SIG-M5 treated with dmso at 0.1 percent for 504 hours (cell line): ENCODE measurements at regions not wholly inside any gene's neighbourhood (a gene's known extent, or its start where the extent isn't known, plus 50 kb on each side); places are given as distances from the start of the nearest gene placed in this dataset.
A peak's percentile ranks its signal among the peaks of the same experiment; 100 is the strongest.
"Not testable (repeated sequence)": the region's sequence is repeated elsewhere in the genome, so short reads cannot be mapped to it uniquely, and the experiment has no call there.

ENCODE experiments used
- DNase-seq: peaks from one replicate; lab custom pipeline; 2025; ENCODE audit not compliant: unreplicated experiment; lab: John Stamatoyannopoulos, UW

DNA sequence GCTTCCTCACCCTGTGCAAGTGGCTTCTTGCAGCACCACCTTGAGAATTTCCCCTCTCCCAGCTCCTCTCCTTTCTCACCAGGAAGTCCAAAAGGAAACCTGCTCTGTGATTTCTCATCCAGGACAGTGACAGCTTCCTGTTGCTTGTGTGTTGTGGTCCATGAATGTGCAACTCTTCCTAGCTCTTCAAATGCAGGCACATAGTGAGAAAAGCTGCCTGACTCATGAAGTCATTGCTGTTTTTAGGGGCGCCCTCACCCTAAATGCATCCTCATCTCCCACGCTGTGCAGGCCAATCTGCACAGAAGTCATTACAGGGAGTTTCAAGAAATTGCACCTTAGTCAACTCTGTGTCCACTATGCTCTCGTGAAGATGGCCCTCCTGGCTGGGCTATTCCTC lies 112.9 kb upstream of the IGLL5 start:
- DNase-seq, result not testable (repeated sequence)

DNA sequence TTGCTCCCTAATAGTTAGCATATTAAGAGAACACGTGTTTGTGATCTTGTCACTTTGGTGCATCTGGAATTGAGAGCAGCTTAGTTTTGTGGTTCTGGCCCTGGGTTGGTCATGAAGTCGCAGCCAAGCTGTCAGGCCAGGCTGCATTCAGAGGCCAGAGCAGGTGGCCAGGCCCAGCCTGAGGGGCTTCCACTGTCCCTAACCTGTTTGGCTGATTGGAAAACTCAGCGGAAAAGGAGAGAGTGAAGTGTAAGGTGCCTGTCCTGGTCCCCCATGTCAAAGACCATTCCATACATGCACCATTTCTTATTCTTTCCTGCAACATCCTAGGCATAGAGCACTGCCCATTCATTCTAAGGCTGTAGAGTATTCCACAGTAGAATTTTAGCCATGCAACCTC lies 111.5 kb upstream of the IGLL5 start:
- DNase-seq, result no peak

DNA sequence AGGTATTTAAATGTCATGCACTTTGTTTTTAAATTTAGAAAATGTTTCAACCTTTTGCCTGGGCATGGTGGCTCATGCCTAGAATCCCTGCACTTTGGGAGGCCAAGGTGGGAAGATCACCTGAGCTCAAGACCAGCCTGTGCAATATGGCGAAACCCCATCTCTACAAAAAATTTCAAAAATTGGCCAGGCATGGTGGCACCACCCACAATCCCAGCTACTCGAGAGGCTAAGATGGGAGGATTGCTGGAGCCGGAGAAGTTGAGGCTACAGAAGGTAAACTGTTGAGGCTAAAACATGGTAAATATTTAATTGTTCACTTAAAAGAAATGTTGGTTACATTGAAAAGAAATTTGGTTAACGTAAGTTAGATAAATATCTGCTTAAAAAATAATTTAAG lies 108.4 kb upstream of the IGLL5 start:
- no peak for DNase-seq

DNA sequence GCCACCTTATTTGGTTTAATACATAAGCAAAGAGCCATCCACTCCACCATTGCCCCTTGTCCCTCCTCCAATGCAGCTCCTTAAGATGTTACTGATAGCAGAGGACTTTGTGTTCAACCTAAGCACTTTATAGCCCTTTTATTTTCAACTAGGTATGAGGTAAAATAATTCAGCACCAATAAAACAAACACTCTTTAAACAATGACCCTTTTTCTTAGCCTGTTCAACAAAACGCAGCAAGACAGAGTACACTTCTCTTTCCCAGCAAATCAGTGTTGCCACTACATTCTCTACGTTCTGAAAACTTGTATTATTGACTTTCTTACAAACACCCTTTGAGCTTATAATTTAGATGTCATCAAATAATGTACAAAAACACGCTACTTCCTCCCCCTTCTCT lies 104.0 kb upstream of the IGLL5 start:
- no peak for DNase-seq

DNA sequence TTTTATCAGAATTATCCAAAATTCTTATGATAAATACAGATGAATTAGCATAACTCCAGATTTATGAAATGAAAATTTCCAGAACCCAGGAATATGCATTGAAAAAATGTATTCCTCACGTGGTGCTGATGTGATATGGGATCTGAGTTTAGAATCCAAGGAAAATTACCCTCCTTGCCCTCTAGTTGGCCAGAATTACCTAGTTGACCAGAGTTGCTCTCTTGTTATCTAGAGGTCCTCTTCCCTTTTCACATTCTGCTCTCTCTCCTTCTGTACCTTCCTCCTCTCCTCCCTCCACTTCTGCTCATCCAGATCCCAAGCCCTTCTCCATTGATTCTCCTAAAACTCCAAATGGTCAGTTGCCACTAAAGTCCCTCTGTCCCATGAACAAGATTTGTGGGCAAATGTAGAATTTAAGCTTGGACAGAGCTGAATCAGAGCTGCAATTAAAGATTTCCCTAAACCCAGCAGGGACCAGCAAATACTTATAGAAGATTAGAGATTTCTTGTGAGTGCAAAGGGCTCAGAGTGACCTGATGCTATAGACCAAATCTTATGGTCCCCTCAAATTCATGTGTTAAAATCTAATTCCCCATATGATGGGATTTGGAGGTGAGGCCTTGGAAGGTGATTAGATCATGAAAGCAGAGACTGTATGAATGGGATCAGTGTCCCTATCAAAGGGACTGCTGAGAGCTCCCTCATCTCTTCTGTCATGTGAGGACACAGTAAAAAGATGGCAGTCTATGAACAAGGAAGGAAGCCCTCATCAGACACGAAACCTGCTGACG lies 103.2 kb upstream of the IGLL5 start:
- DNase-seq, result no peak

DNA sequence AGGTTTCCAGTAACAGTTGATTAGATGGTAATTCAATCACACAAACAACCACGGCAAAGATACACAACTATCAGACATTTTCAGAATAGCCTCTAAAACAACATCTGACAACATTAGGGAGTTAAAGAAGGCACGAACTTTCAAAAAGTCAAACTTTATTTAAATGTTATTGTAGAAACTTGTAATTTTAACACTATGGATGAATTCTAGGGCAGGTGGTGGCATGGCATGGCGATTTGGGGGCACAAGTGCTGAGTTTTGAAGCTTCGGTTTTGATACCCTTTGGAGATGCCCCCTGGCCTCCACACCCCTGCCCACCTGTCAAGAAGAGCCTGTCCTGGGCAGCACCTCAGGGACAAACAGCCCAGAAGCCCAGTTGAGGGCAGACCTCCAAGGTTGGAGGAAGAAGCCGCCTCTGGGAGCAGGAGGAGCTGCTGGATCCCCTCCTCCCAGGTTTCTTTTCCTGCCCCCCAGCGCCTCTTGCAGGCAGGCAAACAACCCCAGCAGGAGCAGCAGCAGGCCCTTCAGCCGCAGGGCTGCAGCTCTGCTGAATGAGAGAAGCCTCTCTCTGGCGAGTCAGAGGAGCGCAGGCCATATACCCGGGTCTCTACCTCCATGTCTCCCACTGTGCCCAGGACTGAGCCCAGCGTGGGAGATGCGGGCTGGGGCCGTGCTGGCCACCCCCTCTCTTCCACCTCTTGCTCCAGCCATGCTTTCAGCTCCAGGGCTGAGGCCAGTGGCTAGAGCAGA lies 102.1 kb upstream of the IGLL5 start:
- no peak for DNase-seq

DNA sequence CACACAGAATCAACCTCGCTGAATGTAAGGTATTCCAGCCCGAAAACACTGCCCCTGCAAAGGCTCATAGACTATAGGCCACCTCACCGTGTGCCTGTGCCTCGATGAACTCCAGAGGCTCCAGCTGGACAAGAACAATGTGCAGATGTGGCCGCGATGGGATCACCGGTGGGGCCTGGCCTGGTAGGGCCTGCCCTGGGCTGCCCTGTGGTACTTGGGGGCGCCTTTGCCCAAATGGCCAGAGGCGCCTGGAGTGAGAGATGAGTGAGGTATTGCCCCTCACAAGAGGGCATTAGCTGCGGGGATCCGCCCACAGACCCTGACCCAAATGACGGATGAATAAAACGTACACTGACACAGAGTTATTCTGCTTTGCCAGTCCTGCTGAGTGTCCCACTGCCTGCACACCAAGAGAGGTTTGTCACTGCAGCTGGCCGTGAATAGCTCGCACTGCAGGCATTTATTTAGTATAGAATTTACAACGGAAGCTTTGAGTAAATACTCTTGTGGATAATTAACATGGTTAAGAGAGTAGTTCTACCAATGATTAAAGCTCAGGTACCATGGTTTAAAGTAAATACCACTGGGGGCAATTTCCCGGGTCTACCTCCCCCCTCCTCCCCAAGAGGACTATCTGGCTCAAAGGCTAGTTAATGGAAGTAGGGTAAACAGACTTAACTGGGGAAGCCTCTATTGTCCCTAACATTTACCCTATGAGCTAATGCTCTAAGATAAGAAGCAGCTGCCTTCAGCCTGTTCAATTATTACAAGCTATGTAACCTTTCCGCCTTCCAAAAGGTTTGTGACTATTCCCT lies 101.1 kb upstream of the IGLL5 start:
- DNase-seq, result no peak

DNA sequence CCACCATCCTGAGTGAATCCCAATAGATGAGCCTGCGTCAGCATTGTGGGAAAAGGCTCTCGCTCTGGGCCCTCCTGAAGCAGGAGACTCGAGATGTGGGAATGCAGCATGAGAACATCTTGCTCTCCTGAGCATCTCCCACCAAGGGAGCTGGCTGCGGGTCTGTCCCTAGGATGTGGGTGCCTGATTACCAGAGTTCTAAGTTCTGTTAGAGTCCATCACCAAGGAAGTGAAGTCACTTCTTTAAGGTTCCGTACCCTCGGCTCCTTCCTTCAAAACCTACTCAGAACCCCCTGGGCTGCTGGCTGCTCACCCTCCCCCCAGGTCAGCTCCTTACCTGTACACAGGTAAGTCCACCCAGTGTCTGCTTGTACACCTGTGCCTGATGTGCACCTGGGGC lies 100.5 kb upstream of the IGLL5 start:
- no peak for DNase-seq

DNA sequence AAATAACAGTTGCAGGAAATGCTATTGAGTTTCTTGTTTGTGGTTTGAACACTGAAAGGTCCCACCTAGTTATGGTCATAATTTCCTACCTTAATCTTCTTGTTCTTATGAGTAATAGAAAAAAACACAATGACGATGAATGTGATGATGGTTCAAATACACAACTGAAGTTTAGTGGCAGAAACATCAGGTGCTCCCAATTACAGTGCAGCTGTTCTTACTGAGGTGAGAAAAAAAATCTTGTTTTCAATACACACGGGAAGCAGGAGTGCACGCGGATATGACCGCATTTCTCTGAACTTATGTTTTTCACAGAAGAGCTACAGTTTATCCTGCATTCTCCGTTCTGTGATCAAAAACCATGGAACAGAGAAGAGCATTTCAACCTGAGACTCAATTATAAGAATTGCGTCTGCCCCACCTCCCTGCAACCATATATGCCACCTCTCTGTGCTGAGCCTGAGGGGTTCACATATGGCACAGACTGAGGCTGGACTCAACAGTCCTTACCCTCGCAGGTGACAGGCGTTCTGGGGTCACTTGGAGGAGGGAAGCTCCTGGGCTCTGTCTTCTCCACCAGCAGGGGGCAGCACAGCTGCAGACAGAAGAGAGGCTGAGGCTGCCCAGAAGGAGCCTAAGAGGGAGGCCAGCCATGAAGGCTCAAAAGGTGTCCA lies 99.7 kb upstream of the IGLL5 start:
- peak; percentile 35 for DNase-seq

DNA sequence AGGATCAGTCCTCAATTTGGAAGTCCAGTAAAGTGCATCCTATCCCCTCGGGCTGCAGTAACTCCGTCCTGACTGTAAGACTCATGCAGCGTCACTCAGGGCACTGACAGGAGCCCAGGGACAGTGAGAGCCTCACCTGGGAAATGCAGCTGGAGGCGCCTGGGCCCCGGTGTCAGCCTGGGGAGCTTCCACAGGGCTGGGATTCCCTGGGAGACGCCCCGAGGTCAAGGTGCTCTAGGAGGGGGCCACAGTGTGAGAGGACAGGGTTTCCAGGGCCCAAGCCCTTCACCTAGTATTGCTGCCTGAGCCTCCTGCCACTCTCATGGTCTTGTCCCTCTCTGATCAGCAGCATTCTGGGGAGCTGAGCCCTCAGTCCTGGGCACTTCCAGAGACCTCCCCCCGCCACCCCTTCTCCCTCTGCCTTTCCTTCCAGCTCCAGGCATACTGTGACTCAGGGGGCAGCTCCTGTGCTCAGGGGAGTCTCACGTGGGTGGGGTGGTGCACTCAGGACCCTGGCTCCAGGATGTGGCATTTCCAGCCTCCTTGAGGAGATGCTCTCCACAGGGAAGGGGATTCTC lies 99.1 kb upstream of the IGLL5 start:
- DNase-seq, result no peak

DNA sequence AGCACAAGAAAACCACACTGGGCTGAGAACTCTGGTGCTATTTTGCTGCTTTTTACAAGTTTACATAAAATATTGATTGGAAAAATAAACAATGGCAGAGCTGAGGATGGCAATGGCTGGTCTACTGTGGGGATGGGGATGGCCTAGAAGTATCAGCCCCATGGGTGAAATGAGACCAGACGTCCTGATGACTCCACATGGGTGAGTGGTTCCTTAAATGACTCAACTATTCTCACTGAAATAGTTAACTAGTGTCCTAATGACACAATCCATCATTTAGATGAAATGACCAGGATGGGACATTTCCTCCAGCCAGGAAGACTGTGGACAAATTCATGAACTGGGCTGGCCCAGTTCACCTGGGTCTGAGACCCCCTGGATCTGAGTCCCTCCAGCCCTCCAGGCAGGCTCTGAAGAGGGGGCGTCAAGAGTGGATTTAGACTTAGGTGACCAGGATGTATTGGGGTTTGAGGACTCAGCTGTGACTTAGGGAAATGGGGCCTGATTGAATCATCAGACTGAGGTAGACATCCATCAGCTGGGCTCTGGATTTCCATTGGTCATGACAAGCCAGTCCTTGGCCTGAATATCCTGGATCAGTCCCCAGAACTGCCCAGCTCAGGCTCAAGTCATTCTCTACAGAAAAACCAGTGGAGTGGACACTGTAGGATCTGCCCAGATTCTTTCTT lies 98.2 kb upstream of the IGLL5 start:
- DNase-seq, result no peak

DNA sequence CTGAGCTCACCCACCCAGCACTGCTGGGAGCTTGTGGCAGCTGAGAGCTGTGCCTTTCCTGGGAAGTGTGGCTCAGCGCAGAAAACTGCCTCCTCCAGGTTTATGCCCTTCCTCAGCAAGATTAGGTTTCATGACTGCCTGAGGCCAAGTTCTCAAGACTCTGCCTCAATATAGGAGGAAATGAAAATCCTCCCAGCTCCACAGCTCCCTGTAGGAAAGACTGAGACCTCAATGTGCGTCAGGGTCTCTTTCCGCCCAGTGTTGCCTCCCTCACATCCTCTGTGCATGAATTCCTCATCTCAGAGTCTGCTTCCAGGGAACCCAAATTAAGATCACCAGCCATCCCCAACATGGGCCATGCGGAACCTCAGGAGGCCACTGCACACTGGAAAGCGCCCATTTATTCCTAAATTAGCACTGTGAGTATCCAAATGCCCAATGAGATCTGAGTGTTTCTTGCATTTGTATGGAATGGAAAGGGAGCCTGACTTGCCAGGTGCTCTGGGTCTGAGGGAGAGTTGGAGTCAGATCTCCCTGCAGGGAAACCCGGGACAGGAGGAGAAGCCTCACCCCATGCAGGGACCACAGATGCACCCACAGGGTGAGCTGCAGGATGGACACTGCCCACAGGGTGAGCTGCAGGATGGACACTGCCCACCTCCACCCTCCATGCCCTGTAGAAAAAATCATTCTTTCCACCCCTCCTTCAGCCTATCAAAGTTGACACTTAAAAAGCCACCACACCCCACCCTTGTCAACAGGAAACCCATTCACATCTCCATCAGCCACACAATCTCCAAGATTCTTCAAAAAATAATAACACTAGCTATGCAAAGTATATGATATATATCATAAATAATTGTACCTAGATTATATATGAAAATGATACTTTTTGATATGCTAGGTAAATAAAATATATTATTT lies 97.4 kb upstream of the IGLL5 start:
- no peak for DNase-seq

DNA sequence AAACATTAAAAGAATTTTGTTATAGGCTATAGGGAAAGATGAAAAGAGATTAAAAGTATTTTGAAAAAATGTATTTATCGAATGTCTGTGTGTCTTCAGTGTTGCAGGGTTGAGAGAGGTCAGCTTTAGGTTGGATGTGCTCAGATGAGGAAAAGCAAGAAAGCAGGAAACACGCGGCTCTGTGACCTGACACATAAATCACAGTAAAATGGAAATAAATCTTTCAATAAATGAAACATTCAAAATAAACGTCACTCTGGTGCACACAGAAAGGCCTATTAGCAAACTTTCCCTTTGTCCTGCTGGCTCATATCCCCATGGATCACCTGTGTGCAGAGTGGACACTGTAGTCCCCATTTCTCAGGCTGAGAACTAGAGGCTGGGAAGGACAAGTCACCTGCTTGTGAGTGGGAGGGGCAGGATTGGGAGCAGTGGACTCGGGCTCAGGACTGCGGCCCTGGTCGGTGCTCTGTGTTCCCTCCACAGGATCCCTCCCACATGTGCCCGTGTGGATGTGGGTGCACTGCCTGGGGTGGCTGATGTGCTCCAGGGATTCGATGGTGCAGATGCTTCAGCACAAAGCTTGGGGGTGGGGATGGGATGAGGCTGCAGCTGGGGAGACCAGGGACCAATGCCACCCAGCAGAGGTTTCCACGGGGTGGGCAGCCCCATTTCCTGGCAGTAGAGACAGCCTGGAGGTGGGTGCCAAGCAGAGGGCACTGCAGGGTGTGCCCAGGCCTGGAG lies 96.0 kb upstream of the IGLL5 start:
- DNase-seq, result no peak

DNA sequence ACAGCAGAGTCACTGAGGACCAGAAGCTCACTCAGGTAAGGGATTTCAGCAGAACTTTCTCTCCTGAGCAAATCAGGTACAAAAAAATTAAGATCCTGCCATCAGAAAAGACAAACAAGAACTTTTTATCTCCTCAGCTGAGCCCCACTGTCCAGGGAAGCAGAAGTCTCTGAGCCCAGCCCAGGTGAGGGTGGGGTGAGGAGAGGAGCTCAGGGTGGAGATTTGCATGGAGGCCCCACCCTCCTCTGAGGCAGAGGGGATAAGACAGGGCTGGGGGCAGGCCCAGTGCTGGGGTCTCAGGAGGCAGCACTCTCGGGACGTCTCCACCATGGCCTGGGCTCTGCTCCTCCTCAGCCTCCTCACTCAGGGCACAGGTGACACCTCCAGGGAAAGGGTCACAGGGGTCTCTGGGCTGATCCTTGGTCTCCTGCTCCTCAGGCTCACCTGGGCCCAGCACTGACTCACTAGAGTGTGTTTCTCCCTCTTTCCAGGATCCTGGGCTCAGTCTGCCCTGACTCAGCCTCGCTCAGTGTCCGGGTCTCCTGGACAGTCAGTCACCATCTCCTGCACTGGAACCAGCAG lies 95.3 kb upstream of the IGLL5 start:
- not testable (repeated sequence) for DNase-seq

DNA sequence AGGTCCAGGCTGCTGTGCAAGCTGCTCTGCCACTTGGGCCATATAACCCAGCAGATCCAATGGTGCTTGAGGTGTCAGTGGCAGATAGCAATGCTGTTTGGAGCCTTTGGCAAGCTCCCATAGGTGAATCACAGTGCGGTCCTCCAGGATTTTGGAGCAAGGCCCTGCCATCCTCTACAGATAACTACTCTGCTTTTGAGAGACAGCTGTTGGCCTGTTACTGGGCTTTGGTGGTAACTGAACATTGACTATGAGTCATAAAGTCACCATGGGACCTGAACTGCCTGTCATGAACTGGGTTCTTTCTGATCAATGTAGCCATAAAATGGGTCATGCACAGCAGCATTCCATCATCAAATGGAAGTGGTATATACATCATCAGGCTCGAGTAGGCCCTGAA lies 92.0 kb upstream of the IGLL5 start:
- DNase-seq, result not testable (repeated sequence)

DNA sequence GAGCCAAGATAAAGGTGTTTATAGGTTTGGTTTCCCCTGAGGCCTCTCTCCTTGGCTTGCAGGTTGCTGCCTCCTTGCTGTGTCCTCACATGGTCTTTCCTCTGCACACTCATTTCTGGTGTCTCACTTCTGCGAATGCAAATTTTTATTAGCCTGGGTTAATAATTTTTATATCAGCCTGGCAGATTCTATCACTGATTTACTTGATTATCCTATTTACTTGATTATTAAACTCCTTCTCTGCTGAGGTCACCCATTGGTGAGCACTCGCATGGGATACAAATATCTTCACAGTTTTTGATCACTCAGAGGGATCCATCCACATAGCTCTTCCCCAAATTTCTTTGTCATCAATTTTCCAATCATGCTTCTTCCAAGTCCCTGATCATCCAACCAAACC lies 90.9 kb upstream of the IGLL5 start:
- DNase-seq, result no peak

DNA sequence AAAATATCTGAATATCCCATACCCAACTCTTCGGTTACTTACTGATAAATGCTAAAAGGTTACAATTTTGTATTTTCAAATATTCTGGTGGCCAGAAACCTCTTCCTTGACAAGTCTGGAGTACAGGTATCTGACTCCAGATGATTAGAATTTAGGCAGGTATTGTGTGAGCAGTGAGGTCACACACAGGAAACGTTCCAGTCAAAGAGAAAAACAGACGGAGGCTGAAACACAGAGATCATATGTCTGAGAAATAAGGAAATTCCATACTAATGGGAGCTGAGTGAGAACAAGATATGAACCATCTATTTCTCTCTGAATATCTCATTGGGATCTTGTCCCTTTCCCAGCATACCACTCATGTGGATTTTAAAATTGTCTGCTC lies 89.4 kb upstream of the IGLL5 start:
- DNase-seq, result no peak

DNA sequence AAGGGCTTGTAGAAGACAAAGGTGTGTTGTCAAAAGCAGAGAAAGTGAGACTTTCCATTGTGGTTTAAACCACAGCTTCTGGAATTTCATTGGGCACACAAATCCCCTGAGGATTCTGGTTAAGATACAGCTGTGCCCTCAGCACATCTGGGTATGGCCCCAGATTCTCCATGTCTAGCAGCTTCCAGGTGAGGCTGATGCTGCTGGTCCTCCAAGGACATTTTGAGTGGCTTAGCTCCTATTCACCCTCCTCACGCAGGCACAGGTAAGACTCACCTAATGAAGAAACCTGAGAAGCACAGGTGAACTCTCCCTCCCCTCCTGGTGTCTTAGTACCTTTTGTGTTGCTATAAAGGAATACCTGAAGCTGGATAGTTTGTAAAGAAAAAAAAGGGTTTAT lies 88.9 kb upstream of the IGLL5 start:
- DNase-seq, result no peak
